ENCODE measurements at regions not wholly inside any gene's neighbourhood (a gene's known extent, or its start where the extent isn't known, plus 50 kb on each side); places are given as distances from the start of the nearest gene placed in this dataset.

- Histone ChIP-seq H3K27me3 (ENCODE audit: control insufficient read depth in 2 of 2, insufficient read depth in 2 of 2, low read length in 2 of 2) (no peaks in the 10 kb centered on the region), H3K27ac (ENCODE audit: low read depth in 2 of 2, low read length in 2 of 2) (peak overlapping the region in 1 of 2 donors; percentile 79)
Measured at GRCh38 chr10:35887685-35888084, 245.6 kb upstream of the FZD8 start.

GRCh38 chr10:35885076-35885475, 243.0 kb upstream of the FZD8 start:
- Histone ChIP-seq H3K4me1 (ENCODE audit: control insufficient read depth in 2 of 2, insufficient read depth in 2 of 2, low read length in 2 of 2) (peaks cover 9 to 37% of the 10 kb centered on the region in 2 donors), H3K27me3 (ENCODE audit: control insufficient read depth in 2 of 2, insufficient read depth in 2 of 2, low read length in 2 of 2) (no peaks in the 10 kb centered on the region), H3K9me3 (ENCODE audit: control insufficient read depth in 2 of 2, low read length in 2 of 2) (no peaks in the 10 kb centered on the region), H3K27ac (ENCODE audit: low read depth in 2 of 2, low read length in 2 of 2) (no peak overlapping the region), H3K4me3 (ENCODE audit: low read length in 2 of 2) (no peak overlapping the region), H3K9ac (ENCODE audit: low read depth in 1 of 2, low read length in 2 of 2) (peak overlapping the region in 1 of 2 donors; percentile 4), H3K36me3 (ENCODE audit: control insufficient read depth in 2 of 2, insufficient read depth in 2 of 2, low read length in 2 of 2) (no peaks in the 10 kb centered on the region)

More at GRCh38 chr10:35887685-35888084, 245.6 kb upstream of the FZD8 start:
- Histone ChIP-seq H3K9ac (ENCODE audit: low read depth in 1 of 2, low read length in 2 of 2) (no peak overlapping the region), H3K4me3 (ENCODE audit: low read length in 2 of 2) (no peak overlapping the region), H3K4me1 (ENCODE audit: control insufficient read depth in 2 of 2, insufficient read depth in 2 of 2, low read length in 2 of 2) (peaks cover 11 to 53% of the 10 kb centered on the region in 2 donors), H3K36me3 (ENCODE audit: control insufficient read depth in 2 of 2, insufficient read depth in 2 of 2, low read length in 2 of 2) (no peaks in the 10 kb centered on the region), H3K9me3 (ENCODE audit: control insufficient read depth in 2 of 2, low read length in 2 of 2) (no peaks in the 10 kb centered on the region)

- no peaks in the 10 kb centered on the region for H3K9me3 ChIP-seq (ENCODE audit: control insufficient read depth in 2 of 2, low read length in 2 of 2)
- no peaks in the 10 kb centered on the region for H3K36me3 ChIP-seq (ENCODE audit: control insufficient read depth in 2 of 2, insufficient read depth in 2 of 2, low read length in 2 of 2)
- no peaks in the 10 kb centered on the region for H3K27me3 ChIP-seq (ENCODE audit: control insufficient read depth in 2 of 2, insufficient read depth in 2 of 2, low read length in 2 of 2)
- peaks cover 5 to 33% of the 10 kb centered on the region in 2 donors for H3K4me1 ChIP-seq (ENCODE audit: control insufficient read depth in 2 of 2, insufficient read depth in 2 of 2, low read length in 2 of 2)
- H3K4me3 ChIP-seq (ENCODE audit: low read length in 2 of 2), result no peak overlapping the region
- no peak overlapping the region for H3K27ac ChIP-seq (ENCODE audit: low read depth in 2 of 2, low read length in 2 of 2)
- peak overlapping the region in 1 of 2 donors; percentile 4 for H3K9ac ChIP-seq (ENCODE audit: low read depth in 1 of 2, low read length in 2 of 2)
Measured at GRCh38 chr10:35884657-35885071, 242.6 kb upstream of the FZD8 start.

DNA sequence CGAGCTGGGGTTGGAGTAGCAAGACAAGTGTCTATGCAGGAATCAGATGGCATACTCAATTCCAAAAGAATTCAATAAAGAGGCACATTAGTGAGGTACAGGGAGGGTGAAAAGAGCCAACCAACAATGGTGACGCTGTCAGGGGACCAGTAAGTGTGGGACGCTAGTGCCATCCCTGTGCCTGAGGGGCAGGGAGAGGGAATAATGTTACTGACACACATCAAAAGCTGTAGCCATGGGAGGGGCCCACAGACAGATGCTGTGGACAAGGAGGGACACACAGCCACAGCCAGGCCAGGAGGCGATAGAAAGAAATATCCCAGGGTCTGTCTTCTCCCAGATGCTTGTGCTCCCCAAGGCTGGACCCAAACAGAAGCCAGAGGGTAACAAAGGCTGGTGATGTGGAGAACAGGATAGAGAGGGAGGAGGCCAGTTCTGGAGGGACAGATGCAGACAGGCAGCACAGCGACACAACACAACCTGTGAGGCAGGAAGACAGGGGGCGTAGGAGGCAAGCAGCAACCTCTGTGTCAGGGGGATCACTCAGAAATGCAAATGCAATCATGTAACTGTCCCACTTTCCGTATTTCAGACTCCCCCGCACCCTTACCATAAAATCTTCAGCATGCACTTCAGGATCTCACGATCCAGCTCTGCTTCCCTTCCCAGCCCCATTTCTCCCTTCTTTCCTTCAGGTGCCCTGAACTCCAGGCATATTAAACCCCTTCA, 240.5 kb upstream of the FZD8 start:
- Histone ChIP-seq H3K36me3 (ENCODE audit: control insufficient read depth in 2 of 2, insufficient read depth in 2 of 2, low read length in 2 of 2) (no peaks in the 10 kb centered on the region), H3K4me3 (ENCODE audit: low read length in 2 of 2) (no peak overlapping the region), H3K4me1 (ENCODE audit: control insufficient read depth in 2 of 2, insufficient read depth in 2 of 2, low read length in 2 of 2) (peaks cover 0 to 20% of the 10 kb centered on the region in 2 donors), H3K9ac (ENCODE audit: low read depth in 1 of 2, low read length in 2 of 2) (no peak overlapping the region), H3K9me3 (ENCODE audit: control insufficient read depth in 2 of 2, low read length in 2 of 2) (no peaks in the 10 kb centered on the region), H3K27ac (ENCODE audit: low read depth in 2 of 2, low read length in 2 of 2) (no peak overlapping the region), H3K27me3 (ENCODE audit: control insufficient read depth in 2 of 2, insufficient read depth in 2 of 2, low read length in 2 of 2) (no peaks in the 10 kb centered on the region)

GRCh38 chr10:35881320-35881719, 239.2 kb upstream of the FZD8 start:
- Histone ChIP-seq H3K27ac (ENCODE audit: low read depth in 2 of 2, low read length in 2 of 2) (no peak overlapping the region), H3K4me3 (ENCODE audit: low read length in 2 of 2) (no peak overlapping the region), H3K9ac (ENCODE audit: low read depth in 1 of 2, low read length in 2 of 2) (no peak overlapping the region), H3K4me1 (ENCODE audit: control insufficient read depth in 2 of 2, insufficient read depth in 2 of 2, low read length in 2 of 2) (peaks cover 0 to 10% of the 10 kb centered on the region in 2 donors), H3K27me3 (ENCODE audit: control insufficient read depth in 2 of 2, insufficient read depth in 2 of 2, low read length in 2 of 2) (no peaks in the 10 kb centered on the region), H3K36me3 (ENCODE audit: control insufficient read depth in 2 of 2, insufficient read depth in 2 of 2, low read length in 2 of 2) (no peaks in the 10 kb centered on the region), H3K9me3 (ENCODE audit: control insufficient read depth in 2 of 2, low read length in 2 of 2) (no peaks in the 10 kb centered on the region)

DNA sequence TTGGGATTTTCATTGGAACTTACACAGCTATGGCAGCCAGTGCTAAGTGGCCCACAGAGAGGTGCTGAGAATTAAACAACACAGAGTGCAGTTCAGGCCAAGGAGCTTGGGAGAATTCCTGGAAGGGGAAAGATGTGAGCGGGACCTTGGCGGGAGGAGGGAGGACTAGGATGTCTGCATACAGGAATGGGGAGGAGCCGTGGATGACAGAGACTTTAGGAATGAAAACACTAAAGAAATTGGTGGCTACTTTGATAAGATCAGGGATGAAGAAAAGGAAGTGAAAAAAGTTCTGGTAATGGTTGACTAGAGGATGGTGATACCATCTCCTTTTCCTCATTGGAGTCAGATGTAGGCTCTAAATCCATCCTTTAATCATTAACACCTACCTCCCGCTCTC, 234.2 kb upstream of the FZD8 start:
- Histone ChIP-seq H3K27ac (ENCODE audit: low read depth in 2 of 2, low read length in 2 of 2) (no peak overlapping the region), H3K36me3 (ENCODE audit: control insufficient read depth in 2 of 2, insufficient read depth in 2 of 2, low read length in 2 of 2) (no peaks in the 10 kb centered on the region), H3K27me3 (ENCODE audit: control insufficient read depth in 2 of 2, insufficient read depth in 2 of 2, low read length in 2 of 2) (no peaks in the 10 kb centered on the region), H3K4me1 (ENCODE audit: control insufficient read depth in 2 of 2, insufficient read depth in 2 of 2, low read length in 2 of 2) (no peaks in the 10 kb centered on the region), H3K9me3 (ENCODE audit: control insufficient read depth in 2 of 2, low read length in 2 of 2) (no peaks in the 10 kb centered on the region), H3K4me3 (ENCODE audit: low read length in 2 of 2) (no peak overlapping the region), H3K9ac (ENCODE audit: low read depth in 1 of 2, low read length in 2 of 2) (no peak overlapping the region)

DNA sequence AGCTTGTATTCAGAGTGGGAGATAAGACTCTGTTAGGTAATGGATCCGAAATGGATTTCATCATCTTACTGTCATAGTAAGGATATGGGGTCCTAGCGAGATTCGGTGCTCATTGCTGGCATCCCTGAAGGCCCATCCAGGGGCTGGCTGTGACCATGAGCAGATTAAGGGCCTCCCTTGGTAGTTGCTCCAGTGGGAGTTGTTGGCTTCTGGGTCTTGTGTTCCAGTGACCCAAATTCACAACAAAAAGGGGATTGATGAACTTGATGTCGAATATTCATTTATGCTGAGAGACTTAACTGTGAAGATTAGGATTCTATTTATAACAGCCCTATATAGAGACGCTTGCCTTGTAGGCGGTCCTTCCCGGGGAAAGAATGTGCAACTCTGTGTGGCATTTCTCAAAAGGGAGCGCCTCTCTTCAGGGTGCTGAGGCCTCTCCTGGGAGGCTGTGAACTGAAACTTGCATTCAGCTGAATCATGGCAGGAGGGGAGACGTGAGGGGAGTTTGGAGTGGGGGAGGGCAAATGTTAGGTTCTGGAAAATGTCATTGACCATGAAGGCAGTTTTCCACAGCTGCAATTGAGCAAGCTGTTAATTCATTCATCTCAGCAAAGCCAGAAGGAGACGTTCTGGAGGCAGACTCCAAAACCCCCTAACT, 233.1 kb upstream of the FZD8 start:
- no peak overlapping the region for H3K4me3 ChIP-seq (ENCODE audit: low read length in 2 of 2)
- H3K27ac ChIP-seq (ENCODE audit: low read depth in 2 of 2, low read length in 2 of 2), result no peak overlapping the region
- no peaks in the 10 kb centered on the region for H3K36me3 ChIP-seq (ENCODE audit: control insufficient read depth in 2 of 2, insufficient read depth in 2 of 2, low read length in 2 of 2)
- H3K27me3 ChIP-seq (ENCODE audit: control insufficient read depth in 2 of 2, insufficient read depth in 2 of 2, low read length in 2 of 2), result no peaks in the 10 kb centered on the region
- no peaks in the 10 kb centered on the region for H3K9me3 ChIP-seq (ENCODE audit: control insufficient read depth in 2 of 2, low read length in 2 of 2)
- no peaks in the 10 kb centered on the region for H3K4me1 ChIP-seq (ENCODE audit: control insufficient read depth in 2 of 2, insufficient read depth in 2 of 2, low read length in 2 of 2)
- H3K9ac ChIP-seq (ENCODE audit: low read depth in 1 of 2, low read length in 2 of 2), result no peak overlapping the region

DNA sequence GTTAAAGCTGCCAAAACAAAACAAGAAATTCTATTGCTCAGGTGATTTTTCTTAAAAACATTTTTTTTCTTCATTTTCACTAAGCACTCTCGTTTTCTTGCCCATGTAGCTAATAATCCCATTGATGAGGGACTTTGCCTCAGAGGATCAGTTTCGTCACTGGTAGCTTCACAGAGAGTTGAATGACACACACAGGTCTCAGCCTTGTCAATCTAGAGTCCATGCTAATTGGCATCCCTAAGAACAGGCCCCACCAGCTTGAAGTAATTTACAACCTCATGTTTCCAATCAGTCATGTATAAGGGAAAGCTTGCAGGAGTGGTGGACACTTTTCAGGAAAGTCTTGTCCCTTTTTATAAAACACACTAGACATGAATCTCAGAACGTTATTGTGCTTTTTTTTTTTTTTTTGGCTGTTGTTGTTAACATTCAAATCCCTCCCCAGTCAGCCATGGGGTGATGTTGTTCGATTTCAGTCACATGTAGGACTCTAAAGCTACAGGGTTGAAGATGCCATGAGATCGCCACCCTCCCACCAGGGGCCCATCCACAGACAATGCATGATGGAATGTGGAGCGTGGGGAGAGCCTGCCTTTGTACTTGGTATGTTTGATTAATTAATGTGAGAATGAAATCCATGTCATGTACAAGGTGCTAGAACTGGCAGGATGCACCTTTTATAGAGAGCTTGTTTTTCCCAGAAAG, 232.4 kb upstream of the FZD8 start:
- H3K4me1 ChIP-seq (ENCODE audit: control insufficient read depth in 2 of 2, insufficient read depth in 2 of 2, low read length in 2 of 2), result no peaks in the 10 kb centered on the region
- no peak overlapping the region for H3K4me3 ChIP-seq (ENCODE audit: low read length in 2 of 2)
- no peaks in the 10 kb centered on the region for H3K36me3 ChIP-seq (ENCODE audit: control insufficient read depth in 2 of 2, insufficient read depth in 2 of 2, low read length in 2 of 2)
- H3K27ac ChIP-seq (ENCODE audit: low read depth in 2 of 2, low read length in 2 of 2), result no peak overlapping the region
- H3K9me3 ChIP-seq (ENCODE audit: control insufficient read depth in 2 of 2, low read length in 2 of 2), result no peaks in the 10 kb centered on the region
- no peaks in the 10 kb centered on the region for H3K27me3 ChIP-seq (ENCODE audit: control insufficient read depth in 2 of 2, insufficient read depth in 2 of 2, low read length in 2 of 2)
- H3K9ac ChIP-seq (ENCODE audit: low read depth in 1 of 2, low read length in 2 of 2), result no peak overlapping the region

DNA sequence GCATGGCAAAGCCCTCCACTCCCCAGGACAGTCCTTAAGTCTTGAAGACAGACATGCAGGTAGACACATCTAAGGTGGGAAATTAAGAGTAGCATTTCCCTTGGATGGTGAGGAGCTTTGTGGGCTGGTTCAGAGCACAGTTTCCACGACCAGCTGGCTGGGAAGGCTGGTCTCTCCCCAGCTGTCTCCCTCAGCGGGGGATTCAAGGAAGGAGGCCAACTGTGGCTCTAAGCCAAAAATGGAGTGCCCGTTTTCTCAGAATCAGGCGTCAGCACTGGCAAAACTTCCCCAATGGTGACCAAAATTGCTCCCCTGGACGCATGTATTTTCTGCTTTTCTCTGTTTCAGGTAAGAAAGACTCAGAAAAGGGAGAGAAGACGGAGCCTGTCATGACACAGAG, 230.6 kb upstream of the FZD8 start:
- H3K36me3 ChIP-seq (ENCODE audit: control insufficient read depth in 2 of 2, insufficient read depth in 2 of 2, low read length in 2 of 2), result no peaks in the 10 kb centered on the region
- no peaks in the 10 kb centered on the region for H3K27me3 ChIP-seq (ENCODE audit: control insufficient read depth in 2 of 2, insufficient read depth in 2 of 2, low read length in 2 of 2)
- no peak overlapping the region for H3K27ac ChIP-seq (ENCODE audit: low read depth in 2 of 2, low read length in 2 of 2)
- no peaks in the 10 kb centered on the region for H3K4me1 ChIP-seq (ENCODE audit: control insufficient read depth in 2 of 2, insufficient read depth in 2 of 2, low read length in 2 of 2)
- no peaks in the 10 kb centered on the region for H3K9me3 ChIP-seq (ENCODE audit: control insufficient read depth in 2 of 2, low read length in 2 of 2)
- no peak overlapping the region for H3K9ac ChIP-seq (ENCODE audit: low read depth in 1 of 2, low read length in 2 of 2)
- no peak overlapping the region for H3K4me3 ChIP-seq (ENCODE audit: low read length in 2 of 2)

- Histone ChIP-seq H3K4me3 (ENCODE audit: low read length in 2 of 2) (no peak overlapping the region), H3K9me3 (ENCODE audit: control insufficient read depth in 2 of 2, low read length in 2 of 2) (no peaks in the 10 kb centered on the region), H3K27me3 (ENCODE audit: control insufficient read depth in 2 of 2, insufficient read depth in 2 of 2, low read length in 2 of 2) (no peaks in the 10 kb centered on the region), H3K9ac (ENCODE audit: low read depth in 1 of 2, low read length in 2 of 2) (no peak overlapping the region), H3K36me3 (ENCODE audit: control insufficient read depth in 2 of 2, insufficient read depth in 2 of 2, low read length in 2 of 2) (no peaks in the 10 kb centered on the region), H3K4me1 (ENCODE audit: control insufficient read depth in 2 of 2, insufficient read depth in 2 of 2, low read length in 2 of 2) (no peaks in the 10 kb centered on the region), H3K27ac (ENCODE audit: low read depth in 2 of 2, low read length in 2 of 2) (no peak overlapping the region)
Measured at GRCh38 chr10:35870665-35871310, 228.7 kb upstream of the FZD8 start.
